Liver (tissue), 3 donors: ENCODE measurements at regions not wholly inside any gene's neighbourhood (a gene's known extent, or its start where the extent isn't known, plus 50 kb on each side); places are given as distances from the start of the nearest gene placed in this dataset.

Experiments
- ATF3 ChIP-seq: IDR thresholded peaks from 2 replicates; pipeline ENCODE4 v1.6.1; 2016; ENCODE audit warnings: antibody characterized with exemption
- CTCF ChIP-seq: fragments of 150-350 bp; IDR thresholded peaks from 2 replicates; pipeline ENCODE4 v1.5.1; 2017; ENCODE audit warnings: improper control_type of control experiment, low read depth, low read length; ENCODE audit not compliant: missing input control
- EGR1 ChIP-seq, 2 donors: IDR thresholded peaks; 2 replicates each; pipeline ENCODE4 v1.6.1; 2016 to 2018; ENCODE audit warnings: antibody characterized with exemption in 2 of 2, low read depth in 2 of 2
- HNF4A ChIP-seq, 2 donors: conservative IDR thresholded peaks; 2 replicates each; pipeline ENCODE4 v1.6.1; 2016; ENCODE audit warnings: antibody characterized with exemption in 2 of 2, mild to moderate bottlenecking in 2 of 2
- JUND ChIP-seq, 2 donors: IDR thresholded peaks; 2 replicates each; pipeline ENCODE4 v1.6.1; 2016; ENCODE audit warnings: antibody characterized with exemption in 2 of 2
- MAX ChIP-seq: IDR thresholded peaks from 2 replicates; pipeline ENCODE4 v1.6.1; 2016; ENCODE audit warnings: antibody characterized with exemption
- REST ChIP-seq: IDR thresholded peaks from 2 replicates; pipeline ENCODE4 v1.6.1; 2016; ENCODE audit warnings: antibody characterized with exemption, mild to moderate bottlenecking
- SP1 ChIP-seq: IDR thresholded peaks from 2 replicates; pipeline ENCODE4 v1.6.1; 2018; ENCODE audit warnings: antibody characterized with exemption, mild to moderate bottlenecking
- TAF1 ChIP-seq: conservative IDR thresholded peaks from 2 replicates; pipeline ENCODE4 v1.6.1; 2016; ENCODE audit warnings: antibody characterized with exemption, mild to moderate bottlenecking
- YY1 ChIP-seq: IDR thresholded peaks from 2 replicates; pipeline ENCODE4 v1.6.1; 2016; ENCODE audit warnings: antibody characterized with exemption, mild to moderate bottlenecking
- ZBTB33 ChIP-seq: IDR thresholded peaks from 2 replicates; pipeline ENCODE4 v1.6.1; 2016; ENCODE audit warnings: antibody characterized with exemption
- donor health status: healthy.
- donor health status: healthy.

- TF ChIP-seq CTCF = no peak
- TF ChIP-seq REST = no peak
- TF ChIP-seq YY1 = no peak
- no peak for TF ChIP-seq ZBTB33
- no peak for TF ChIP-seq EGR1 (IDR thresholded peaks at IDR 0.05; ENCODE audit: low read depth in 2 of 2)
- TF ChIP-seq SP1 = no peak
- TF ChIP-seq ATF3 = no peak
- TF ChIP-seq HNF4A (conservative IDR thresholded peaks at IDR 0.05) = no peak
- no peak for TF ChIP-seq TAF1
- TF ChIP-seq MAX = no peak
- TF ChIP-seq JUND (IDR thresholded peaks at IDR 0.05) = no peak
Observed at GRCh38 chr14:30045720-30046119, 118.1 kb upstream of the PRKD1 start.
